ENCODE measurements at regions not wholly inside any gene's neighbourhood (a gene's known extent, or its start where the extent isn't known, plus 50 kb on each side); places are given as distances from the start of the nearest gene placed in this dataset.

- no peak for DNase-seq
Measured at GRCh38 chr4:151928112-151928511, 167.3 kb upstream of the GATB start.

- no peak for DNase-seq
Measured at GRCh38 chr4:151922811-151923210, 162.0 kb upstream of the GATB start.

- DNase-seq: no peak
Measured at GRCh38 chr4:151922306-151922705, 161.5 kb upstream of the GATB start.

- no peak for DNase-seq
Measured at GRCh38 chr4:151921811-151922210, 161.0 kb upstream of the GATB start.

GRCh38 chr4:151921386-151921785 is 160.6 kb upstream of the GATB start:
- DNase-seq: no peak

GRCh38 chr4:151917145-151917734 is 156.4 kb upstream of the GATB start:
- no peak for DNase-seq

- DNase-seq: no peak
Measured at GRCh38 chr4:151912632-151913031, 151.8 kb upstream of the GATB start.

GRCh38 chr4:151911970-151912369 is 151.2 kb upstream of the GATB start:
- no peak for DNase-seq

GRCh38 chr4:151908734-151909497 is 148.1 kb upstream of the GATB start:
- no peak for DNase-seq

GRCh38 chr4:151908201-151908600 is 147.4 kb upstream of the GATB start:
- no peak for DNase-seq

- DNase-seq: no peak
Measured at GRCh38 chr4:151906438-151906837, 145.6 kb upstream of the GATB start.

GRCh38 chr4:151905197-151905596 is 144.4 kb upstream of the GATB start:
- no peak for DNase-seq

GRCh38 chr4:151901631-151902030 is 140.8 kb upstream of the GATB start:
- no peak for DNase-seq

GRCh38 chr4:151896880-151897279 is 136.1 kb upstream of the GATB start:
- DNase-seq: no peak

- DNase-seq: no peak
Measured at GRCh38 chr4:151895671-151896070, 134.9 kb upstream of the GATB start.

GRCh38 chr4:151894246-151894645 is 133.4 kb upstream of the GATB start:
- no peak for DNase-seq

GRCh38 chr4:151888367-151888866 is 127.6 kb upstream of the GATB start:
- no peak for DNase-seq

- no peak for DNase-seq
Measured at GRCh38 chr4:151887816-151888180, 127.0 kb upstream of the GATB start.

- no peak for DNase-seq
Measured at GRCh38 chr4:151887031-151887815, 126.4 kb upstream of the GATB start.

- no peak for DNase-seq
Measured at GRCh38 chr4:151885123-151885522, 124.3 kb upstream of the GATB start.

- DNase-seq: no peak
Measured at GRCh38 chr4:151883747-151884146, 122.9 kb upstream of the GATB start.

- DNase-seq: no peak
Measured at GRCh38 chr4:151882072-151882803, 121.4 kb upstream of the GATB start.
